Cardiac fibroblast (primary cell): ENCODE measurements at regions not wholly inside any gene's neighbourhood (a gene's known extent, or its start where the extent isn't known, plus 50 kb on each side); places are given as distances from the start of the nearest gene placed in this dataset.

ENCODE experiments used
- DNase-seq, 2 donors: peaks; one replicate each; pipeline versions ENCODE4 v3.0.0 to v3.0.0-alpha.2; 2010; ENCODE audit warnings: low read depth in 2 of 2
- H3K4me3 ChIP-seq, 2 donors: replicated peaks in 1 of 2; 1 replicate in 1 of 2; 2 replicates in 1 of 2; pipeline ENCODE4 v1.5.1; 2011; ENCODE audit warnings: low read depth in 2 of 2, low read length in 2 of 2, mild to moderate bottlenecking in 2 of 2, moderate library complexity in 1 of 2
- CTCF ChIP-seq: IDR thresholded peaks from one replicate; pipeline ENCODE4 v1.5.1; 2011; ENCODE audit warnings: low read depth, mild to moderate bottlenecking, low read length, inconsistent platforms

- peak; percentile 45 to 53 for DNase-seq
- TF ChIP-seq CTCF: no peak
- H3K4me3 ChIP-seq: peak overlapping the region; percentile 63 to 64
These were observed 191.0 kb upstream of the TCF4 start for GRCh38 chr18:55778788-55779690.

GRCh38 chr18:55777666-55778304, 189.8 kb upstream of the TCF4 start:
- no peak for DNase-seq
- no peak for TF ChIP-seq CTCF
- H3K4me3 ChIP-seq: no peak overlapping the region

- H3K4me3 ChIP-seq: no peak overlapping the region
- DNase-seq: no peak
- TF ChIP-seq CTCF: no peak
These were observed 188.0 kb upstream of the TCF4 start for GRCh38 chr18:55775972-55776371.

- no peak for TF ChIP-seq CTCF
- DNase-seq: no peak
- no peak overlapping the region for H3K4me3 ChIP-seq
These were observed 186.5 kb upstream of the TCF4 start for GRCh38 chr18:55774505-55774904.

GRCh38 chr18:55768255-55768654, 180.3 kb upstream of the TCF4 start:
- peak; percentile 19 to 43 for DNase-seq
- no peak for TF ChIP-seq CTCF
- no peak overlapping the region for H3K4me3 ChIP-seq

GRCh38 chr18:55764386-55764785, 176.4 kb upstream of the TCF4 start:
- no peak overlapping the region for H3K4me3 ChIP-seq
- no peak for DNase-seq
- no peak for TF ChIP-seq CTCF
